HL-60 (cell line): ENCODE measurements at regions not wholly inside any gene's neighbourhood (a gene's known extent, or its start where the extent isn't known, plus 50 kb on each side); places are given as distances from the start of the nearest gene placed in this dataset.

ENCODE experiments used
- POLR2AphosphoS5 ChIP-seq: IDR thresholded peaks from 2 replicates; pipeline ENCODE4 v1.6.1; 2012; ENCODE audit warnings: low read depth
- TF ChIP-seq, protein P1 (sequence below): IDR thresholded peaks from one replicate; pipeline ENCODE4 v1.5.1; 2011; ENCODE audit warnings: low read length, control low read depth, inconsistent platforms; ENCODE audit not compliant: insufficient read depth

DNA sequence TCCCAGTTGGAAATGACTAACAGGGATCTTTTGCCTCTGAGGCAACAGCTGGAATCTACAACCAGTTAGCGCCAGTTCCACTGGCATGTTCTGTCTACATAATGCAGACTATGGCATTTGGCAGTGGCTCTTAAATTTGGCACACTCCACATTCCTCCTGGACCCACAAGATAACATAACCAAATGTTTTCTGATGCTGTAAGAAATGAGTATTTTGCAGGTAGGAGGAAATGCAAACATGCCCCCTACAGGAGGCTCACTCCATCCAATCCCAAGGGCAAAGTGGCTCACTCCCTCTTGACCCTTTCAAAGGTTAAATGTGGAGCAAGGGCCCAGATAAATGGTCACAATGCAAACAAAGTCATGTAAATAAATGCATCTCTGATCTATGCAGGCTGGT is 129.2 kb upstream of the PROX1 start:
- TF ChIP-seq, protein P1, sequence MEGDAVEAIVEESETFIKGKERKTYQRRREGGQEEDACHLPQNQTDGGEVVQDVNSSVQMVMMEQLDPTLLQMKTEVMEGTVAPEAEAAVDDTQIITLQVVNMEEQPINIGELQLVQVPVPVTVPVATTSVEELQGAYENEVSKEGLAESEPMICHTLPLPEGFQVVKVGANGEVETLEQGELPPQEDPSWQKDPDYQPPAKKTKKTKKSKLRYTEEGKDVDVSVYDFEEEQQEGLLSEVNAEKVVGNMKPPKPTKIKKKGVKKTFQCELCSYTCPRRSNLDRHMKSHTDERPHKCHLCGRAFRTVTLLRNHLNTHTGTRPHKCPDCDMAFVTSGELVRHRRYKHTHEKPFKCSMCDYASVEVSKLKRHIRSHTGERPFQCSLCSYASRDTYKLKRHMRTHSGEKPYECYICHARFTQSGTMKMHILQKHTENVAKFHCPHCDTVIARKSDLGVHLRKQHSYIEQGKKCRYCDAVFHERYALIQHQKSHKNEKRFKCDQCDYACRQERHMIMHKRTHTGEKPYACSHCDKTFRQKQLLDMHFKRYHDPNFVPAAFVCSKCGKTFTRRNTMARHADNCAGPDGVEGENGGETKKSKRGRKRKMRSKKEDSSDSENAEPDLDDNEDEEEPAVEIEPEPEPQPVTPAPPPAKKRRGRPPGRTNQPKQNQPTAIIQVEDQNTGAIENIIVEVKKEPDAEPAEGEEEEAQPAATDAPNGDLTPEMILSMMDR: no peak
- no peak for TF ChIP-seq POLR2AphosphoS5
